Ovary (tissue), 7 donors: ENCODE measurements at regions not wholly inside any gene's neighbourhood (a gene's known extent, or its start where the extent isn't known, plus 50 kb on each side); places are given as distances from the start of the nearest gene placed in this dataset.
"Not testable (repeated sequence)": the region's sequence is repeated elsewhere in the genome, so short reads cannot be mapped to it uniquely, and the experiment has no call there.

Source experiments
- DNase-seq, 5 donors: peaks; one replicate each; pipeline ENCODE4 v3.0.0-alpha.2; 2019 to 2020
- H3K27ac ChIP-seq, 2 donors: fragments of 200-600 bp; one replicate each; pipeline versions ENCODE4 v1.5.1 to v1.8.0; 2019 to 2022
- H3K27me3 ChIP-seq: fragments of 200-600 bp; one replicate; pipeline ENCODE4 v1.8.0; 2022
- H3K36me3 ChIP-seq: fragments of 200-600 bp; sonication (generic); one replicate; pipeline ENCODE4 v1.5.1; 2019
- H3K4me1 ChIP-seq: one replicate; pipeline ENCODE4 v1.8.1; 2013; ENCODE audit warnings: mild to moderate bottlenecking, moderate library complexity; ENCODE audit not compliant: insufficient read depth
- H3K4me3 ChIP-seq: fragments of 200-600 bp; sonication (generic); one replicate; pipeline ENCODE4 v1.5.1; 2017
- H3K9me3 ChIP-seq, 2 donors: fragments of 200-600 bp in 1 of 2; sonication (generic) in 1 of 2; one replicate each; pipeline versions ENCODE4 v1.5.1 to v1.8.1; 2013 to 2019; ENCODE audit warnings: mild to moderate bottlenecking in 1 of 2, moderate library complexity in 1 of 2
- EP300 ChIP-seq: sonication (generic); formaldehyde crosslinking; IDR thresholded peaks from one replicate; pipeline ENCODE4 v1.6.1; 2017; ENCODE audit warnings: antibody characterized with exemption
- POLR2A ChIP-seq: fragments of 450-650 bp; IDR thresholded peaks from one replicate; pipeline ENCODE4 v1.6.1; 2017; ENCODE audit warnings: antibody characterized with exemption, mild to moderate bottlenecking, moderate library complexity
- WGBS, 3 donors: extraction: QIAGEN DNeasy Blood & Tissue Kit in 1 of 3; methylation state at CpG; one replicate each; pipeline versions ENCODE4 v1.1.5 to v1.1.7; 2013 to 2017; 5-methylcytosine and 5-hydroxymethylcytosine counted together
- intact Hi-C, 4 donors: fragments of 100-400 bp; cut with DNase I; formaldehyde crosslinking; loops; one replicate each; pipeline versions ENCODE4 v1.11.0 to v1.15.1; 2022 to 2023
- TF ChIP-seq, protein P1 (sequence below), 3 donors: fragments of 450-650 bp in 2 of 3; fragments of 200-600 bp in 1 of 3; IDR thresholded peaks; one replicate each; pipeline versions ENCODE4 v1.5.1 to v1.8.0; 2016 to 2022; ENCODE audit warnings: antibody characterized with exemption in 3 of 3, mild to moderate bottlenecking in 1 of 3
- donor health status: DM: no; HTN: no; CAD: no; lungs with moderate emphysema.
- donor health status: DM: no; HTN: no; CAD: no.
- donor health status: Bipolar disorder and iron deficiency.
- donor health status: DM: no; HTN: no; CAD: no.
- donor health status: DM: yes; HTN: yes; CAD: no.

DNA sequence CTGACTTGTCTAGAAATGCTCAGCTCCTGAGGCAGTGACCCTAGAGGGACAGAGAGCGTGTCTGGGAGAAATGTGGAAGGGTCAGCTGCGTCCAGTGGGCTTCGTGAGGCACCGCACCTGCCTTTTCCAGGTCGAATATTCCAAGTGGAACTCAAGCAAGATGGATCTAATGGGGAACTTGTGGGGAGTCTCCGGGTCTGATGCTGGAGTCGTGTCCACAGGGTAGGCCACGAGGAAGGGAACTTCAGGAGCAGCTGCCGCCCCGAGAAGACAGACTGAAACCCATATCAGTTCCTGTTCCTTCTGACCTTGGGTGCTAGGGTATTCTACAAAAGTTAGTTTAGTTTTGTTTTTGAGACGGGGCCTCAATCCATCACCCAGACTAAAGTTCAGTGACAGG is 67.5 kb downstream of the TNFAIP2 start:
- Histone ChIP-seq H3K27me3 (no peaks in the 10 kb centered on the region), H3K4me3 (no peak overlapping the region), H3K4me1 (peaks cover 2% of the 10 kb centered on the region), H3K36me3 (no peaks in the 10 kb centered on the region), H3K9me3 (no peaks in the 10 kb centered on the region), H3K27ac (no peak overlapping the region)
- TF ChIP-seq, protein P1, sequence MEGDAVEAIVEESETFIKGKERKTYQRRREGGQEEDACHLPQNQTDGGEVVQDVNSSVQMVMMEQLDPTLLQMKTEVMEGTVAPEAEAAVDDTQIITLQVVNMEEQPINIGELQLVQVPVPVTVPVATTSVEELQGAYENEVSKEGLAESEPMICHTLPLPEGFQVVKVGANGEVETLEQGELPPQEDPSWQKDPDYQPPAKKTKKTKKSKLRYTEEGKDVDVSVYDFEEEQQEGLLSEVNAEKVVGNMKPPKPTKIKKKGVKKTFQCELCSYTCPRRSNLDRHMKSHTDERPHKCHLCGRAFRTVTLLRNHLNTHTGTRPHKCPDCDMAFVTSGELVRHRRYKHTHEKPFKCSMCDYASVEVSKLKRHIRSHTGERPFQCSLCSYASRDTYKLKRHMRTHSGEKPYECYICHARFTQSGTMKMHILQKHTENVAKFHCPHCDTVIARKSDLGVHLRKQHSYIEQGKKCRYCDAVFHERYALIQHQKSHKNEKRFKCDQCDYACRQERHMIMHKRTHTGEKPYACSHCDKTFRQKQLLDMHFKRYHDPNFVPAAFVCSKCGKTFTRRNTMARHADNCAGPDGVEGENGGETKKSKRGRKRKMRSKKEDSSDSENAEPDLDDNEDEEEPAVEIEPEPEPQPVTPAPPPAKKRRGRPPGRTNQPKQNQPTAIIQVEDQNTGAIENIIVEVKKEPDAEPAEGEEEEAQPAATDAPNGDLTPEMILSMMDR (IDR thresholded peaks at IDR 0.05), result no peak
- WGBS, 3 donors, result 92 to 95% (median 95%) methylated on average over 11 of the region's 11 CpGs
- intact Hi-C loops, result no loop called here
- no peak for DNase-seq

DNA sequence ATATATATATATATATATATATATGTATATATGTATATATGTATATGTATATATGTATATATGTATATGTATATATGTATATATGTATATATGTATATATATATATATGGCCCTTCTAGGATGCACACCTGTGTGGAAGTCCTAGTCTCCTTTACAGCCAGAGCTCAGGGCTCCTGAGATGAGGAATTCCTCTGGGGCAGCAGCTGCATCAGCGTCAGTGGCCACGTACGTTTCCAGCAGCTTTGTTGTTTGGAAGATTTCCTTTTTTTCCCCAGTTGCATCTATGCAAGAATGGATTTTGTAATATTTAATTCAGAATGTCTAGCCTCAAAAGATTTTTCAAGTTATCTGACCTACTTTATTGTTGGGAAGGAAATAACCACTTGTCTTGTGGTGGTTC is 68.6 kb downstream of the TNFAIP2 start:
- intact Hi-C loops, result no loop called here
- Histone ChIP-seq H3K9me3 (no peaks in the 10 kb centered on the region), H3K36me3 (no peaks in the 10 kb centered on the region), H3K27me3 (no peaks in the 10 kb centered on the region), H3K4me3 (no peak overlapping the region), H3K27ac (no peak overlapping the region), H3K4me1 (peaks cover 2% of the 10 kb centered on the region)
- no peak for TF ChIP-seq EP300
- TF ChIP-seq POLR2A, result no peak
- TF ChIP-seq, protein P1 (IDR thresholded peaks at IDR 0.05), result no peak
- 57 to 66% (median 64%) methylated on average over 3 of the region's 3 CpGs for WGBS, 3 donors
- no peak for DNase-seq

DNA sequence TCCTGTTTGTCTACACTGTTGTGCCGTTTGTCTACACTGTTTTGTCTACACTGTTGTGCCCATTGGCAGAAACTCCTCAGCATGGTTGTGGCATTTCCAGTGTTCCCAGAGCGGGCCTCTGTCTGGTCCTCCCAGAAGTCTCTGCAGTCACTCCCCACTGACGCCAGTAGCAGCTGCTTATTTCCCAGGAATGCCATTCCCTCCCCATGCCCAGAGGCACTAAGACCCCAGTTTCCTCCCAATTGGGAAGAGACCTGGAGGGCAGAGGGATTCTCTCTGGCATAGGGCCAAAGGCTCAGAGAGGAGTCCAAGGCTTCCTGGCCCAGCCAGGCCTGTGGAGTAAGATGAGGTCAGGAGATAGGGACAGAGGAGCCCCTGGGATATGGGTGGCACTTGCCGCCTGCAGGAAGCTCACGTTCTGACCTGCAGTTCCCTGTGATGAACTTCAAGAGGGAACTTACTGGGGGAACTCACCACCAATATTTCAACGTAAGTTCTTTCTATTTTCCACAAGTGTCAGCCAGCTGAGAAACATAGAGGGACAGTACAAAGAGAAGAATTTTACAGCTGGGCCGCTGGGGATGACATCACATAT is 69.1 kb downstream of the TNFAIP2 start:
- no peak overlapping the region for H3K4me3 ChIP-seq
- no peaks in the 10 kb centered on the region for H3K9me3 ChIP-seq
- 84 to 90% (median 86%) methylated on average over 7 of the region's 7 CpGs for WGBS, 3 donors
- intact Hi-C loops, result no loop called here
- DNase-seq, result no peak
- H3K27ac ChIP-seq, result no peak overlapping the region
- H3K27me3 ChIP-seq, result no peaks in the 10 kb centered on the region
- peaks cover 2% of the 10 kb centered on the region for H3K4me1 ChIP-seq
- no peaks in the 10 kb centered on the region for H3K36me3 ChIP-seq
- TF ChIP-seq POLR2A (no peak), EP300 (no peak)
- TF ChIP-seq, protein P1 (IDR thresholded peaks at IDR 0.05), result no peak

DNA sequence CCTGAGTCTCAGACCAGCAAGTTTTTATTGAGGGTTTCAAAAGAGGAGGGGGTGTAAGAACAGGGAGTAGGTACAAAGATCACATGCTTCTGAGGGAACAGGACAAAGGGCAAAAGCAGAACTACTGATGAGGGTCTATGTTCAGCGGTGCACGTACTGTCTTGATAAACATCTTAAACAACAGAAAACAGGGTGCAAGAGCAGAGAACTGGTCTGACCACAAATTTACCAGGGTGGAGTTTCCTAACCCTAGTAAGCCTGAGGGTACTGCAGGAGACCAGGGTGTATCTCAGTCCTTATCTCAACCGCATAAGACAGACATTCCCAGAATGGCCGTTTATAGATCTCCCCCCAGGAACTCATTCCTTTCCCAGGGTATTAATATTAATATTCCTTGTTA is 69.6 kb downstream of the TNFAIP2 start:
- DNase-seq, H3K4me1 ChIP-seq, H3K27ac ChIP-seq, H3K4me3 ChIP-seq, H3K36me3 ChIP-seq, intact Hi-C loops, H3K27me3 ChIP-seq, H3K9me3 ChIP-seq: not testable (repeated sequence)
- 79 to 92% (median 88%) methylated on average over 4 of the region's 4 CpGs for WGBS, 3 donors

DNA sequence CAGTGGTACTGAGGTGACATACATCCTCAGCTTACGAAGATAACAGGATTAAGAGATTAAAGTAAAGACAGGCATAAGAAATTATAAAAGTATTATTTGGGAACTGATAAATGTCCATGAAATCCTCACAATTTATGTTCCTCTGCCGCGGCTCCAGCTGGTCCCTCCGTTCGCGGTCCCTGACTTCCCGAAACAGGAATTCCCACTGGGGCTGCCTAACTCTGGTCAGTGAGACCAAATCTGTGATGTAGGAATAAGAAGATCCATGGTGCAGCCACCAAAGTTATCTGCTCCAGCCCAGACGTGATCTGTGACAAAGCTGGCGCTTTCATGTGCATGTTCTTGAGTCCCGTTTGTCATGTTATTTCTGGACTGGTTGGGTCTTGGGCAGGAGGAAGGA is 70.2 kb downstream of the TNFAIP2 start:
- WGBS, 3 donors, result 93 to 96% (median 95%) methylated on average over 10 of the region's 10 CpGs
- H3K27ac ChIP-seq, H3K27me3 ChIP-seq, intact Hi-C loops, H3K36me3 ChIP-seq, H3K9me3 ChIP-seq, H3K4me1 ChIP-seq, H3K4me3 ChIP-seq, DNase-seq: not testable (repeated sequence)
